Activated CD8-positive, alpha-beta memory T cell treated with anti-CD3 and anti-CD28 coated beads, Interleukin-2, amount 50 U/mL, for 24 hours (primary cell): ENCODE measurements at regions not wholly inside any gene's neighbourhood (a gene's known extent, or its start where the extent isn't known, plus 50 kb on each side); places are given as distances from the start of the nearest gene placed in this dataset.

Experiments used
- DNase-seq: peaks from one replicate; pipeline ENCODE4 v3.0.0-alpha.2; 2020; ENCODE audit errors: extremely low read depth

- no peak for DNase-seq
Measured at GRCh38 chr5:109945097-109945678, 255.5 kb downstream of the MAN2A1 start.

DNA sequence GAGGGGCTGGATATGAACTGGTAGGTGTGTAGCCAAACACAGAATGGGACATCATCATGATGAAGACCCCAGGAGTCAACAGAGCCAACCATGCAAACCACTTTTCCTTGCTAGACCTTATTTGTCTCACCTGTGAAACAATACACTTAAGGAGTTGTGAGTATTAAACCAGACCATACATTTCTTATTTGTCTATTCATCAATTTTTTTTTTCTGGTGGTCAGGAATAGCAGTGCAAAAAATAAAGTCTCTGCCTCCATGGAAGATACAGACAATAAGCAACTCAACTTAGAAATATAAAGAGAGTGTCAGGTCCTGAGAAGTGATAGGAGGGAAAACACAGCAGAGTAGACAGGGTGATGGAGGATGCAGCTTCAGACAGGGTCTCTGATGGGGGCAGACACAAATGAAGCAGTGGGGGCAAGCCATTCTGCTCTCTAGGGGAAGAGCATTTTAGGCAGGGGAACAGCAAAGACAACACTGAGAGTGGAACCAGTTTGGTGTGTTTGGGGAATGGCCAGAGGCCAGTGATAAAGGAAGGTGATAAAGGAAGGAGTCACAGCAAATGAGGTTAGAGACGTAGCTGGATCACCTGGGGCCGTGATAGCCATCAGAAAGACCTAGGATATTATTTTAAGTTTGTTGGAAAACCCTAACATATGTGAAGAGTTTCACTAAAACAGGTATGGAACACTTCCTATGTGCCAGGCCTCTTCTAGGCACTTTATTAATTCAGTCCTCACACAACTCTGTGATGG, 256.2 kb downstream of the MAN2A1 start:
- DNase-seq: no peak

- no peak for DNase-seq
Measured at GRCh38 chr5:109946610-109947009, 256.9 kb downstream of the MAN2A1 start.

GRCh38 chr5:109947667-109948066, 257.9 kb downstream of the MAN2A1 start:
- no peak for DNase-seq

GRCh38 chr5:109950634-109951033, 260.9 kb downstream of the MAN2A1 start:
- no peak for DNase-seq

- no peak for DNase-seq
Measured at GRCh38 chr5:109951348-109951747, 261.6 kb downstream of the MAN2A1 start.

DNA sequence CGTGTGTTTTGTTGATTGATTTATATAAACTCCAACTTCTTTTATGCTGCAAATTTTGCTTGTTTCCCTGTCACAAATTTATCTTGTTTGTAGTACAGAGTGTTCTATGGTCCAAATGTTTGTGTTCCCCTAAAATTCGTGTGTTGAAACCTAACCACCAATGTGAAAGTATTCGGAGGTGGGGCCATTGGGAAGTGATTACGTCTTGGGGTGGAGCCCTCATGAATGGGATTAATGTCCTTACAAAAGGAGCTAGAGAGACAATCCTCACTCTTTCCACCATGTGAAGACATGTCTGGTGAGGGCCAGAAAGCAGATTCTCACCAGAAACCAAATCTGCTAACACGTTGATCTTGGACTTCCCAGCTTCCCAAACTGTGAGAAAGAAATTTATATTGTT, 262.0 kb downstream of the MAN2A1 start:
- no peak for DNase-seq

- no peak for DNase-seq
Measured at GRCh38 chr5:109953761-109954160, 264.0 kb downstream of the MAN2A1 start.

DNA sequence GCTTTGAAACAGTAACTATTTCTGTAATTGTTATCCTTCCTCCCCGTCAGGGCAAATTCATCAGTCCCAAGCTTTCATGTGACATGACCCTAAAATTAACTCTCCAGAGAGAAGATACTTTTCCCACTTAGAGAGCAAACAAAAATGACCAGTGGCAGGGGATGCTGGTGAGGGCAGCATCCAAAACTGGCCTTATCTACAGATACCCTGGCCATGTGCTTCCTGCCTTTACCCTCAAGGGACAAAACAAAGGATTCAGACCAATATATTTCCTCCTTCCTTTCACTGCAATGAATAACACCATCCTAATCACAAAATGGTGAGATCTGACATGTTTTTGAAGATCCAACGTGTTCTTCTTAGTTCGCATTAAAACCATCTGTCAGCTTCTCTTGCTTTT, 267.2 kb downstream of the MAN2A1 start:
- no peak for DNase-seq

DNA sequence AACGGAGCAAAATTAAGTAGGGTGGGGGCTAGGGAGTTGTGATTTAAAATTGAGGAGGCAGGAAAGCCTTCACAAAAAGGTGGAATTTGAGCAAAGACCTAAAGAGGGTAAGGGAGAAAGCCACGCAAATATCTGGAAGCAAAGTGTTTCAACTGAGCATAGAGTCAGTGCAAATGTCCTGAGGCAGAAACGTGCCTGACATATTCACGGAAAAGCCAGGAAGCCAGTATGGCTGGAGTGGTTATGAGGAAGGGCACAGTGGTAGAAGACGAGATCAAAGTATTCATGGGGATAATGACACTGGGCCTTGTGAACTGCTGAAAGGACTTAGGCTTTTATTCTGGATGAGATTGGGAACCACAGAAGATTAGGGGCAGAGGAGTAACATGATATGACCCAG, 268.4 kb downstream of the MAN2A1 start:
- no peak for DNase-seq

DNA sequence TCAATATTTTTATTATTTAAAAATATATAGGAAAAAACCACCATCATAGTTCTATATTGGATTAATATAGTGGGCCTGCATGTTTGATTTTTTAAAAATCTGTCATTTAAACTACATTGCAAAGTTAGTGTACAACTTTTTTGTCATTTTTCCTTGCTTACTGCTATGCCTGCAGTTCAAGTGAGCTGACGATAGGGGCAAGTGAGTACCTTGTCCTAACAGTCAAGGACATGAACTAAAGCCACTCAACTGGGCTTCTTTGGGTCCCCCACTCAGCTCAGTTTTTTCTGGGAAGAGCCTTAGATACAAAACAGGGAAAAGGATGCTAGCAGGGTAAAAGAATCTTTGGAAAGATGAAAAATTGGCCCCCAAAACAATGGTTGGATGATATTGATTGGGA, 269.9 kb downstream of the MAN2A1 start:
- DNase-seq: no peak

DNA sequence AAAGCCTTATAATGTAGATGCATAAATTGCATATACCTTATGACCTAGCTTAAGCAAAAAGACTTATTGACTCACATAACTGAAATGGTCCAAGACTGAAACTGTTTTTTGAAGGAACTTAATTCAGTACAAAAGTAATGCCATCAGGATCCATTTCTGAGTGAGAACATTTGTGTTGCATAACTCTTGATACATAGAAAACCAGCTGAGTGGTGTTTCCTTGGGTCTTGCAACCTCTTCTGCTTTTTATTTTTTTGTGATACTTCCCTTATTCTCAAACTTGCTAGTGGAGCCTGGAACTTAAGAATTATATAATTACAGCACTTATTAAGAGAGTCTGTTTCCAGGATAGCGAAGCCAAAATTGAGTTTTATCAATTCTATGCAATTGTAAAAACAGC, 272.0 kb downstream of the MAN2A1 start:
- no peak for DNase-seq

GRCh38 chr5:109962882-109963603, 273.3 kb downstream of the MAN2A1 start:
- DNase-seq: no peak

- DNase-seq: no peak
Measured at GRCh38 chr5:109964136-109964535, 274.4 kb downstream of the MAN2A1 start.

- no peak for DNase-seq
Measured at GRCh38 chr5:109965634-109966033, 275.9 kb downstream of the MAN2A1 start.

GRCh38 chr5:109971968-109972367, 282.2 kb downstream of the MAN2A1 start:
- no peak for DNase-seq

GRCh38 chr5:109981979-109982378, 292.3 kb downstream of the MAN2A1 start:
- no peak for DNase-seq

DNA sequence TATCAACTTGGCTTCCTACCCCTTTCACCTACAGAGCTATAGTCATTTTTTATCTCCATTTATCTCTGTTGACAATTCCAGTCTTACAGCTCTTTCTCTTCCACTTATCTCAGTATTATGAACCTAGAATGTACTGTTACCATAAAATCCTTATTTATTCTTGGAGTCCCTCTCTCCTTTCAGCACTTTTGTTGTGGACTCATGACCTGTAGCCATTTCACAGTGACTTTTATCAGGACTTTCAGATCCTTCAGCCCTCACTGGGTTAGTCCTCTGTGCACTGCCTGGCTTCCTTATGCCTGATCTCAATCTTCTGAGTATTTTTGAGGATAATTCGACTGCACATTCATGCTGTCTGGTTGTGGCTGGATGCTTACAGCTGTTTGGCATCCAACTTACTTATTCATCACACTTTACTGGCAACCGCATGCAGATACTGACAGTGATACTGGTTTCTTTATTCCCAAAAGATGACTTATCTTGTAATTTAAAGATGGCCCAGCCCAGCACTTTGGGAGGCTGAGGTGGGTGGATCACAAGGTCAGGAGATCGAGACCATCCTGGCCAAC, 293.3 kb downstream of the MAN2A1 start:
- no peak for DNase-seq

DNA sequence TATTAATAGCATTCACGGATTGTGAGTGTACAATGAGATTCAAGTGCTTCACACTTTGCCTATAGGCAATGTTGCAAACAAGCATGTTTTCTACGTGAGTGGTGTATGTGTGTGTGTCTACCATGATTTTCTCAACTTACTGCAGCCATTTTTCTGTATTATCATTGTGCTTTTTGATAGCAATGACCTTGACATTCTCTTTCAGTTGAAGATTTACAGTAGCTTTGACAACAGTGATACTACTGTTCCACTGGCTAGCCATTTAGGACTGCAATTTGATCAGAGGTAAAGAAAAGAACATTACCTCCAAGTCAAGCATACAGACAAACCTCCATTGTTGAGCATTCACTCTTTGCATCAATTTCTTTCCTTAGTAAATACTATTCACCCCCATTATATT, 297.0 kb downstream of the MAN2A1 start:
- DNase-seq: no peak

GRCh38 chr5:109987355-109987754, 297.6 kb downstream of the MAN2A1 start:
- no peak for DNase-seq

- no peak for DNase-seq
Measured at GRCh38 chr5:109987970-109988369, 298.2 kb downstream of the MAN2A1 start.

GRCh38 chr5:109989161-109989560, 299.4 kb downstream of the MAN2A1 start:
- DNase-seq: no peak
